Endodermal cell (in vitro differentiated cells): ENCODE measurements at regions not wholly inside any gene's neighbourhood (a gene's known extent, or its start where the extent isn't known, plus 50 kb on each side); places are given as distances from the start of the nearest gene placed in this dataset.
A peak's percentile ranks its signal among the peaks of the same experiment; 100 is the strongest.

ENCODE experiments used
- DNase-seq: peaks from one replicate; pipeline ENCODE4 v3.0.0-alpha.2; 2017
- H3K27ac ChIP-seq: 2 replicates; pipeline ENCODE4 v1.5.1; 2013; ENCODE audit warnings: mild to moderate bottlenecking, low read depth, low read length, moderate library complexity
- H3K27me3 ChIP-seq: 2 replicates; pipeline ENCODE4 v1.6.1; 2013; ENCODE audit warnings: mild to moderate bottlenecking, low read length, moderate library complexity; ENCODE audit not compliant: insufficient read depth, control insufficient read depth, poor library complexity, severe bottlenecking
- H3K36me3 ChIP-seq: 2 replicates; pipeline ENCODE4 v1.7.0; 2013; ENCODE audit warnings: mild to moderate bottlenecking, low read length, moderate library complexity; ENCODE audit not compliant: control insufficient read depth, insufficient read depth
- H3K4me1 ChIP-seq: one replicate; pipeline ENCODE4 v1.7.0; 2013; ENCODE audit warnings: low read length; ENCODE audit not compliant: control insufficient read depth, insufficient read depth
- H3K4me3 ChIP-seq: 2 replicates; pipeline ENCODE4 v1.5.1; 2013; ENCODE audit warnings: mild to moderate bottlenecking, low read length, moderate library complexity
- H3K9ac ChIP-seq: 2 replicates; pipeline ENCODE4 v1.6.1; 2013; ENCODE audit warnings: mild to moderate bottlenecking, low read length, moderate library complexity; ENCODE audit not compliant: poor library complexity, severe bottlenecking; ENCODE audit errors: extremely low read depth
- H3K9me3 ChIP-seq: 2 replicates; pipeline ENCODE4 v1.6.1; 2013; ENCODE audit warnings: mild to moderate bottlenecking, low read length, moderate library complexity; ENCODE audit not compliant: control insufficient read depth
- H3K27ac Mint-ChIP-seq: 2 replicates; pipeline ENCODE4 v1.8.0; 2020; ENCODE audit warnings: mixed read lengths
- H3K27me3 Mint-ChIP-seq: 2 replicates; pipeline ENCODE4 v1.8.0; 2021; ENCODE audit warnings: mild to moderate bottlenecking, mixed read lengths; ENCODE audit not compliant: insufficient read depth
- H3K36me3 Mint-ChIP-seq: 2 replicates; pipeline ENCODE4 v1.8.0; 2020; ENCODE audit warnings: low read depth, mixed read lengths
- H3K4me1 Mint-ChIP-seq: 2 replicates; pipeline ENCODE4 v1.8.0; 2020; ENCODE audit warnings: mixed read lengths
- H3K4me3 Mint-ChIP-seq: 2 replicates; pipeline ENCODE4 v1.8.0; 2020; ENCODE audit warnings: mild to moderate bottlenecking, moderate library complexity, mixed read lengths
- H3K9me3 Mint-ChIP-seq: 2 replicates; pipeline ENCODE4 v1.8.0; 2020; ENCODE audit warnings: mild to moderate bottlenecking, mixed read lengths
- WGBS, 2 experiments: methylation state at CpG; one replicate each; pipeline versions ENCODE4 v1.1.5 to v1.1.7; 2013; ENCODE audit warnings: missing lambda C conversion rate in 2 of 2, mixed read lengths in 1 of 2; ENCODE audit not compliant: insufficient coverage in 1 of 2, insufficient read length in 1 of 2; 5-methylcytosine and 5-hydroxymethylcytosine counted together
- TF ChIP-seq, protein P1 (sequence below): fragments of 200-600 bp; sonication (generic); conservative IDR thresholded peaks from 2 replicates; pipeline ENCODE4 v1.5.0; 2021; ENCODE audit warnings: antibody characterized with exemption, mild to moderate bottlenecking

DNA sequence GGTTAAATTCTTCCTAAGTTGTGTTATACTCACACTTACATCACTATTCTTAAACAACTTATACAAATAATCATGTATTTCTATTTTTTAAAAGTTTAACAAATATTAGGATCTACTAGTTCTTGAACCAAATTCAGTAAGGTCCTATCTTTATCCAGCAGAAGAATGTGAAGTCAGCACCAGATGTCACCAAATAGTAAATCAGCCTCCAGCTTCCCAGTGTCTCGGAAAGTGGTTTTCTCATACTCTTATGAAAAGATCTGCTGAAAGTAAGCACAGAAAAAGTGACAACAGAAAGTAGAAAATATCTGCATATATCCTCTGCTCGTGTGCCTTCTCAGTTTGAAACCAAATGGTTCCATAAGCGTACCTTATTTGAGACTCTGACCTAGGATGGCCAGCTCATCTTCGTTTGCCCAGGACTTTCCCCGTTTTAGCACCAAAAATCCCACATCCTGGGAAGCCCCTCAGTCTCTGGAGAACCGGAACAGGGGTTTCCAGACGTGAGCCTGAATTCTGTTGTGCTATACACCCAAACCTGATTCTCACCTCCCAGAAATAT lies 98.0 kb upstream of the DCLK2 start:
- no peaks in the 10 kb centered on the region for H3K36me3 ChIP-seq
- H3K9me3 ChIP-seq = no peaks in the 10 kb centered on the region
- TF ChIP-seq, protein P1, sequence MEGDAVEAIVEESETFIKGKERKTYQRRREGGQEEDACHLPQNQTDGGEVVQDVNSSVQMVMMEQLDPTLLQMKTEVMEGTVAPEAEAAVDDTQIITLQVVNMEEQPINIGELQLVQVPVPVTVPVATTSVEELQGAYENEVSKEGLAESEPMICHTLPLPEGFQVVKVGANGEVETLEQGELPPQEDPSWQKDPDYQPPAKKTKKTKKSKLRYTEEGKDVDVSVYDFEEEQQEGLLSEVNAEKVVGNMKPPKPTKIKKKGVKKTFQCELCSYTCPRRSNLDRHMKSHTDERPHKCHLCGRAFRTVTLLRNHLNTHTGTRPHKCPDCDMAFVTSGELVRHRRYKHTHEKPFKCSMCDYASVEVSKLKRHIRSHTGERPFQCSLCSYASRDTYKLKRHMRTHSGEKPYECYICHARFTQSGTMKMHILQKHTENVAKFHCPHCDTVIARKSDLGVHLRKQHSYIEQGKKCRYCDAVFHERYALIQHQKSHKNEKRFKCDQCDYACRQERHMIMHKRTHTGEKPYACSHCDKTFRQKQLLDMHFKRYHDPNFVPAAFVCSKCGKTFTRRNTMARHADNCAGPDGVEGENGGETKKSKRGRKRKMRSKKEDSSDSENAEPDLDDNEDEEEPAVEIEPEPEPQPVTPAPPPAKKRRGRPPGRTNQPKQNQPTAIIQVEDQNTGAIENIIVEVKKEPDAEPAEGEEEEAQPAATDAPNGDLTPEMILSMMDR = no peak
- H3K27ac ChIP-seq = no peak overlapping the region
- Mint-ChIP-seq H3K27ac (no peak overlapping the region), H3K9me3 (no peaks in the 10 kb centered on the region), H3K27me3 (no peaks in the 10 kb centered on the region), H3K4me3 (no peak overlapping the region), H3K36me3 (no peaks in the 10 kb centered on the region), H3K4me1 (no peaks in the 10 kb centered on the region)
- no peak overlapping the region for H3K9ac ChIP-seq
- no peak for DNase-seq
- no peaks in the 10 kb centered on the region for H3K27me3 ChIP-seq
- no peaks in the 10 kb centered on the region for H3K4me1 ChIP-seq
- 77 to 82% methylated on average over 6 to 7 of the region's 7 CpGs for WGBS, 2 experiments
- H3K4me3 ChIP-seq = no peak overlapping the region

DNA sequence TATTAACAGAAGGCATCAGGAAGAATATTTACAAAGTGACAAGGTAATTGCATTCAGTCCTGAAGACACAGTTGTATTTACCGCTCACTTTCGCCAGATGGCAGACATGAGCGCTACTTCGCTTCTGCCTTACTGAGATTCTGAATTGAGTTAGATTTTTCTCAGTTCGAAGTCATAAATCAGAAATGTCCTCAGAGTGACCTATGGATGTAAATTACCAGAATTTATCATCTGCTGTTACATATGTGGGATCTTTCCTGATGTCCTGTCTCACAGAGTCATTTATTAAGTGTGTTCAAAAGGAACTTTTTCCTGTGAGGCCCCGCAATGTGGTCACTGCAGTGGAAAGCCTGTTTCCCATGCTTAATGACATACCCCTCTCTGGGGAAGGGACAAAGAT lies 97.3 kb upstream of the DCLK2 start:
- no peaks in the 10 kb centered on the region for H3K27me3 ChIP-seq
- TF ChIP-seq, protein P1 = peak; percentile 87
- no peak overlapping the region for H3K27ac Mint-ChIP-seq
- WGBS, 2 experiments = 16 to 24% methylated on average over 5 to 6 of the region's 6 CpGs
- H3K4me3 Mint-ChIP-seq = no peak overlapping the region
- H3K4me1 ChIP-seq = no peaks in the 10 kb centered on the region
- no peaks in the 10 kb centered on the region for H3K9me3 Mint-ChIP-seq
- no peaks in the 10 kb centered on the region for H3K4me1 Mint-ChIP-seq
- H3K36me3 Mint-ChIP-seq = no peaks in the 10 kb centered on the region
- no peak overlapping the region for H3K4me3 ChIP-seq
- no peak overlapping the region for H3K27ac ChIP-seq
- H3K27me3 Mint-ChIP-seq = no peaks in the 10 kb centered on the region
- H3K36me3 ChIP-seq = no peaks in the 10 kb centered on the region
- no peak overlapping the region for H3K9ac ChIP-seq
- H3K9me3 ChIP-seq = no peaks in the 10 kb centered on the region
- DNase-seq = peak; percentile 78

DNA sequence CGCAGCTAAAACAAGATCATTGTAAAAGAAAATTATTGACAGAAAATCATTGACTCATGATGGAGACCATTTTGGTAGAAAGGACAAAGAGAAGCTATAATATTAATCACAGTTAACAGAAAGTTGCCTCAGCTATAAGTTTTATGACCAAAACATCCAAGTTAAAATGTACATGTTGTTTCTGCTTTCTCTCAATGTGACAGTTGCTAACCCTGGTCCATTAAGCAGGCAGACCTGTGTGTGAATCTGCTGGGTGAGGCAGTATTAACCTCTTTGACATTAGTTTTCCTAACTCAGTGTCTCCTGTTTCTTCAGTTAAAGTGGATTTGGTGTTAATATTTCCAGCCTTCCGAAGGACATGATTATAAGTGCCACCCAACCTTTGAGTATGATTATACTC lies 94.8 kb upstream of the DCLK2 start:
- no peaks in the 10 kb centered on the region for H3K36me3 Mint-ChIP-seq
- DNase-seq = no peak
- Histone ChIP-seq H3K27me3 (no peaks in the 10 kb centered on the region), H3K9me3 (no peaks in the 10 kb centered on the region), H3K9ac (no peak overlapping the region), H3K4me1 (no peaks in the 10 kb centered on the region), H3K36me3 (no peaks in the 10 kb centered on the region), H3K4me3 (no peak overlapping the region), H3K27ac (no peak overlapping the region)
- H3K4me3 Mint-ChIP-seq = no peak overlapping the region
- TF ChIP-seq, protein P1 = no peak
- H3K9me3 Mint-ChIP-seq = no peaks in the 10 kb centered on the region
- no peaks in the 10 kb centered on the region for H3K27me3 Mint-ChIP-seq
- H3K27ac Mint-ChIP-seq = no peak overlapping the region
- 94% methylated on average over 2 of the region's 2 CpGs; no CpG with 5 or more reads in 1 of the 2 experiments for WGBS, 2 experiments
- peaks cover 11% of the 10 kb centered on the region for H3K4me1 Mint-ChIP-seq
